Progenitor cell of endocrine pancreas (in vitro differentiated cells): ENCODE measurements at regions not wholly inside any gene's neighbourhood (a gene's known extent, or its start where the extent isn't known, plus 50 kb on each side); places are given as distances from the start of the nearest gene placed in this dataset.

Experiments used
- DNase-seq: peaks from one replicate; pipeline ENCODE4 v3.0.0; 2021; ENCODE audit warnings: low spot score; ENCODE audit not compliant: unreplicated experiment
- H3K27ac Mint-ChIP-seq: 2 replicates; pipeline ENCODE4 v1.8.0; 2021; ENCODE audit warnings: mild to moderate bottlenecking, moderate library complexity, mixed read lengths
- H3K27me3 Mint-ChIP-seq: 2 replicates; pipeline ENCODE4 v1.8.0; 2021; ENCODE audit warnings: mixed read lengths
- H3K36me3 Mint-ChIP-seq: 2 replicates; pipeline ENCODE4 v1.8.0; 2022; ENCODE audit warnings: mixed read lengths; ENCODE audit not compliant: insufficient read depth
- H3K4me1 Mint-ChIP-seq: 2 replicates; pipeline ENCODE4 v1.8.0; 2021; ENCODE audit warnings: low read depth, mixed read lengths
- H3K4me3 Mint-ChIP-seq: 2 replicates; pipeline ENCODE4 v1.8.0; 2021; ENCODE audit warnings: low read depth, mild to moderate bottlenecking, moderate library complexity, mixed read lengths
- H3K9me3 Mint-ChIP-seq: 2 replicates; pipeline ENCODE4 v1.8.0; 2021; ENCODE audit warnings: low read depth, mixed read lengths
- TF ChIP-seq, protein P1 (sequence below): fragments of 200-600 bp; sonication (generic); IDR thresholded peaks from one replicate; pipeline ENCODE4 v1.5.0; 2021; ENCODE audit warnings: antibody characterized with exemption, mild to moderate bottlenecking; ENCODE audit not compliant: unreplicated experiment

DNA sequence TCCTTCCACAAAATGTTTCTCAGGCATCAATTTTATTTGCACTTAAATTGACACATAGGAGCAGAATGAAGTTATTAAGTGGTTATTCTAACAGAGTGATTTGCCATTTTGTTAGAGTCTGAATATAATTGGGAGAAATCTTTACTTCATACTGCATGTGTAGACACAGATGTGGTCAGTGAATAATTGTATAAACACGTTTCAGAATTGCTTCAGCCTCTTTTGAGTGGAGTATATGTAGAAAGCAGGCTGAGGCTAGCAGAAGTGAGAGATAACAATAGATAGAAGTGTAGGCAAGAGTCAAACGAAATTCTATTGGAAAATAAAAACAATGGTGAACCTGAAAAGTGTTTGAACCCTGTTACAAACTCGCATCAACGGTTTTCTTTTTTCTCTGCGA, 270.7 kb downstream of the TMEM167A start:
- Mint-ChIP-seq H3K27ac (no peak overlapping the region), H3K36me3 (no peaks in the 10 kb centered on the region), H3K4me3 (no peak overlapping the region), H3K27me3 (no peaks in the 10 kb centered on the region), H3K4me1 (no peaks in the 10 kb centered on the region), H3K9me3 (peaks cover 2% of the 10 kb centered on the region)
- TF ChIP-seq, protein P1, sequence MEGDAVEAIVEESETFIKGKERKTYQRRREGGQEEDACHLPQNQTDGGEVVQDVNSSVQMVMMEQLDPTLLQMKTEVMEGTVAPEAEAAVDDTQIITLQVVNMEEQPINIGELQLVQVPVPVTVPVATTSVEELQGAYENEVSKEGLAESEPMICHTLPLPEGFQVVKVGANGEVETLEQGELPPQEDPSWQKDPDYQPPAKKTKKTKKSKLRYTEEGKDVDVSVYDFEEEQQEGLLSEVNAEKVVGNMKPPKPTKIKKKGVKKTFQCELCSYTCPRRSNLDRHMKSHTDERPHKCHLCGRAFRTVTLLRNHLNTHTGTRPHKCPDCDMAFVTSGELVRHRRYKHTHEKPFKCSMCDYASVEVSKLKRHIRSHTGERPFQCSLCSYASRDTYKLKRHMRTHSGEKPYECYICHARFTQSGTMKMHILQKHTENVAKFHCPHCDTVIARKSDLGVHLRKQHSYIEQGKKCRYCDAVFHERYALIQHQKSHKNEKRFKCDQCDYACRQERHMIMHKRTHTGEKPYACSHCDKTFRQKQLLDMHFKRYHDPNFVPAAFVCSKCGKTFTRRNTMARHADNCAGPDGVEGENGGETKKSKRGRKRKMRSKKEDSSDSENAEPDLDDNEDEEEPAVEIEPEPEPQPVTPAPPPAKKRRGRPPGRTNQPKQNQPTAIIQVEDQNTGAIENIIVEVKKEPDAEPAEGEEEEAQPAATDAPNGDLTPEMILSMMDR = no peak
- no peak for DNase-seq

DNA sequence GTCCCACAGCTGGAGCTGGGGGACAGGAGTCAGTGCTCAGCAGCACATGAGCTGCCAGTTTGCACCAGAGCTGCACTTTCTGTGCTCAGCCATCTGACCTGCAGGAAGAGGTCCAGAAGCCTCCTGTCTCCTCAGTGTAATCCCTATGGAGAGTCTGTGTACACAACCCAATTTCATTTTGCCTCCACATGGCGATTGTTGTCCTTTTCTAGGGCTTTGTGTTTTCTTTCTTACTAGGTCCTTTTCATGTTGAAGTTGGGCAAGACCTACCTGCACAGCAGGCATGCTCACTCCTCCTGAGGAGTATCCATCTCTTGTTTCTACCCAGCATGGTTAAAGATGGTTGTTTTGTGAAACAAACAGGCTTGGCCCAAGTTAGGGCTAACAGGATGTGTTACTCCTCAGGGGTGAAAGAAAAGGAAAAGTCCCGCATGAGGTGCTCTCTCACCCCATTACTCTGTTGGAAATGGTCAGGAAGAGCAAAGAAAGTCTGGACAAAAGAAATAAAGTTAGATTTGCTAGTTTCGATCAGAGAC, 273.0 kb downstream of the TMEM167A start:
- H3K9me3 Mint-ChIP-seq = no peaks in the 10 kb centered on the region
- TF ChIP-seq, protein P1 = no peak
- no peak for DNase-seq
- H3K4me1 Mint-ChIP-seq = no peaks in the 10 kb centered on the region
- H3K4me3 Mint-ChIP-seq = no peak overlapping the region
- H3K36me3 Mint-ChIP-seq = no peaks in the 10 kb centered on the region
- no peak overlapping the region for H3K27ac Mint-ChIP-seq
- no peaks in the 10 kb centered on the region for H3K27me3 Mint-ChIP-seq

DNA sequence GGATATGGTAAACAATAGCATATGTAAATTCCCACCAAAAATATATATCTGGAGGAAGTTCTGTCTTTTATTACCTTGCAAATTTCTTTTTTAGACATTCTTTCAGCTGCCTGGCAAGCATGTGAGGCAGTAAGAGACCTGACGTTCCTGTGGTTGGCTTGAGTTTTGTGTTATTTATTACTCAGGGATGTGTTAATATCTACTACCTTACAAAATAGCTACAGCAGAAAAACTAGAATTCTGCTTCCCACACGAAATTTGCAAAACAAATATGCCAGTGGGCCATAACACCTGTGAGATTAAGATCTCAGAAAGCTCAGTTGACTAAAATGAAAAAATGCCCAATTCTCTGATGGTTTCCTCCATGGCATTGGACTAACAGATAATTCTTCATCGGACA, 274.2 kb downstream of the TMEM167A start:
- Mint-ChIP-seq H3K9me3 (no peaks in the 10 kb centered on the region), H3K4me1 (no peaks in the 10 kb centered on the region), H3K36me3 (no peaks in the 10 kb centered on the region), H3K4me3 (no peak overlapping the region), H3K27ac (no peak overlapping the region), H3K27me3 (no peaks in the 10 kb centered on the region)
- no peak for DNase-seq
- TF ChIP-seq, protein P1 = no peak

DNA sequence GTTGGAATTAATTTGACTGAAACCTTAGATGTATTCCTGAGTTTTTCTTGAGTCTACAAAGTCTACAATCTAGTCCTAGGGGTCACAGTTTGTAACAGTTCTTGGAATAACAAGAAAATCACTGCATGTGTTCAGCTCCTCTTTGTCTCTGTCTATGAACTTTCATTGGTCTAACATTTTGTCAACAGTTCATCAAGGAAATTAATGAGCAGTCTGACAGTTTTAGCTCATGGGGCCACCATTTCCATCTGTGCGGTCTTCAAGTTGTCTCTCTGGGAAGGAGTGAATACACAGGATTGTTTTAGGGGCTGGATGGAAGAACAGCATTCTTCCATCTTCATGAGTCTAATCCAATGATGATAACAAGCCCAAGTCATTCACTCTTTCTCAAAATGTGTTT, 276.4 kb downstream of the TMEM167A start:
- peaks cover 2% of the 10 kb centered on the region for H3K4me1 Mint-ChIP-seq

DNA sequence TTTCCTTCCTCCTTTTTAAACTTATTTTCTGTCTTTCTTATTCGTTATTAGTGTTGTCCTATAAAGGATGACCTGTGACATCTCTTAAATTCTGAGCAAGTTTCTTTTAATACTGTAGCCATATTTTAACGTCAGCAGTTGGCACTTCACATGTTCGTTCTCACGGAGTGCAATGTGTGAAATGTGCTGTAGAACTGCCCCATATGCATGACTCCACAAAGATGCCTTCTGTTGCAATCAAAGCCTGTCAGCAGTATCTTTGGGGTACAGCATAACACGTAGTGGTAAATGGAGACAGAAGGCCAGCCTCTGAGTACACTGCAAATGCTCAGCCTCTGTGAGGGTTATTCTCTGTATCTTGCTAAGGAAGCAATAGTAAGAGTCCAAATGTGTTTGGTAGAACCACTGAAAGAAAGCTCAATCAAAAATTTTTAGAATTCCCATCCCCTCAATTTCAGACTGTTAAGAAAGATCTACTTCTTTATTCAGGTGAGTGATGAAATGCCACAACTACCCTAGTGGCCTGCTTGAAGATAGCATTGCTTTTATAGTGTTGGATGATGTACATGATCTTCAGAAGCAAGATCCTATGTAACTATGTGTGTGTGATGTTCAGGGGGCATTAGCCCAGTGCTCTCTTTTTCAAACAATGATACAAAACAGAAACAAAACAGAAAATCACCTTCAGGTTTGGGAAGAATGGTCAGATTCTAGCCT, 277.7 kb downstream of the TMEM167A start:
- Mint-ChIP-seq H3K27ac (no peak overlapping the region), H3K36me3 (no peaks in the 10 kb centered on the region), H3K9me3 (no peaks in the 10 kb centered on the region), H3K4me3 (no peak overlapping the region), H3K27me3 (no peaks in the 10 kb centered on the region), H3K4me1 (peaks cover 2% of the 10 kb centered on the region)
- DNase-seq = no peak
- TF ChIP-seq, protein P1 = no peak

More for the DNA sequence above, 276.4 kb downstream of the TMEM167A start:
- TF ChIP-seq, protein P1 = no peak
- no peaks in the 10 kb centered on the region for H3K36me3 Mint-ChIP-seq
- H3K27me3 Mint-ChIP-seq = no peaks in the 10 kb centered on the region
- no peak overlapping the region for H3K4me3 Mint-ChIP-seq
- H3K9me3 Mint-ChIP-seq = no peaks in the 10 kb centered on the region
- no peak overlapping the region for H3K27ac Mint-ChIP-seq
- DNase-seq = no peak
